WTC11 (cell line): ENCODE measurements at regions not wholly inside any gene's neighbourhood (a gene's known extent, or its start where the extent isn't known, plus 50 kb on each side); places are given as distances from the start of the nearest gene placed in this dataset.

Experiments
- ATAC-seq: fragments of 200-7000 bp; cut with Tn5 transposase; 2 replicates; pipeline ENCODE4 v1.10.0; 2021; ENCODE audit warnings: mild to moderate bottlenecking, moderate library complexity
- CTCF ChIA-PET: fragments of 300-600 bp; sonication (Branson Sonifier 250); formaldehyde crosslinking; loops from one replicate; lab custom pipeline; 2021; ENCODE audit warnings: antibody characterized with exemption; lab: Charles Lee
- POLR2A ChIA-PET: fragments of 350-600 bp; sonication (Branson Sonifier 250); formaldehyde crosslinking; loops from one replicate; lab custom pipeline; 2021; ENCODE audit warnings: antibody characterized with exemption; lab: Charles Lee
- DNase-seq: peaks from one replicate; pipeline ENCODE4 v3.0.0; 2021; ENCODE audit warnings: low spot score
- H3K27ac Mint-ChIP-seq: 2 replicates; pipeline ENCODE4 v1.8.0; 2021; ENCODE audit warnings: mixed read lengths
- H3K27me3 Mint-ChIP-seq: 2 replicates; pipeline ENCODE4 v1.8.0; 2021; ENCODE audit warnings: low read depth, mild to moderate bottlenecking, moderate library complexity, mixed read lengths
- H3K36me3 Mint-ChIP-seq: 2 replicates; pipeline ENCODE4 v1.8.0; 2021; ENCODE audit warnings: mixed read lengths
- H3K4me1 Mint-ChIP-seq: 2 replicates; pipeline ENCODE4 v1.8.0; 2022; ENCODE audit warnings: mixed read lengths
- H3K4me3 Mint-ChIP-seq: 2 replicates; pipeline ENCODE4 v1.8.0; 2021; ENCODE audit warnings: mild to moderate bottlenecking, moderate library complexity, mixed read lengths
- H3K9me3 Mint-ChIP-seq: 2 replicates; pipeline ENCODE4 v1.8.0; 2021; ENCODE audit warnings: mixed read lengths
- CREB1 ChIP-seq: sonication (generic); formaldehyde crosslinking; IDR thresholded peaks from 2 replicates; pipeline ENCODE4 v1.8.0; 2023; ENCODE audit warnings: mild to moderate bottlenecking, missing genetic modification reagents
- EMX1 ChIP-seq: fragments of 250-450 bp; sonication (Bioruptor Pico); IDR thresholded peaks from 2 replicates; pipeline ENCODE4 v1.8.0; 2021; ENCODE audit warnings: mild to moderate bottlenecking
- FOXP1 ChIP-seq: sonication (generic); formaldehyde crosslinking; IDR thresholded peaks from 2 replicates; pipeline ENCODE4 v1.8.0; 2022; ENCODE audit warnings: missing genetic modification reagents, mild to moderate bottlenecking, moderate library complexity, borderline replicate concordance
- KAT7 ChIP-seq: sonication (generic); formaldehyde crosslinking; IDR thresholded peaks from 2 replicates; pipeline ENCODE4 v1.8.1; 2023; ENCODE audit warnings: missing genetic modification reagents, mild to moderate bottlenecking, borderline replicate concordance
- NR2C2 ChIP-seq: sonication (generic); formaldehyde crosslinking; IDR thresholded peaks from 2 replicates; pipeline ENCODE4 v1.8.0; 2022; ENCODE audit warnings: mild to moderate bottlenecking, missing genetic modification reagents
- PRRX2 ChIP-seq: fragments of 250-450 bp; sonication (Bioruptor Pico); IDR thresholded peaks from 2 replicates; pipeline ENCODE4 v1.8.0; 2021; ENCODE audit warnings: mild to moderate bottlenecking
- RORB ChIP-seq: fragments of 250-450 bp; sonication (Bioruptor Pico); IDR thresholded peaks from 2 replicates; pipeline ENCODE4 v1.9.0; 2021; ENCODE audit warnings: mild to moderate bottlenecking
- ZNF121 ChIP-seq: sonication (generic); formaldehyde crosslinking; IDR thresholded peaks from 2 replicates; pipeline ENCODE4 v1.8.0; 2023; ENCODE audit warnings: missing genetic modification reagents
- ZNF232 ChIP-seq: sonication (generic); formaldehyde crosslinking; IDR thresholded peaks from 2 replicates; pipeline ENCODE4 v1.8.0; 2022; ENCODE audit warnings: mild to moderate bottlenecking, missing genetic modification reagents
- ZNF671 ChIP-seq: fragments of 250-450 bp; sonication (Bioruptor Pico); IDR thresholded peaks from 2 replicates; pipeline ENCODE4 v1.8.0; 2021; ENCODE audit warnings: mild to moderate bottlenecking
- TF ChIP-seq, protein P1 (sequence below): fragments of 250-450 bp; sonication (Bioruptor Pico); IDR thresholded peaks from 2 replicates; pipeline ENCODE4 v2.1.2; 2022; ENCODE audit warnings: mild to moderate bottlenecking, moderate library complexity
- TF ChIP-seq, protein P2 (sequence below): sonication (generic); formaldehyde crosslinking; IDR thresholded peaks from 2 replicates; pipeline ENCODE4 v1.8.1; 2022; ENCODE audit warnings: mild to moderate bottlenecking, moderate library complexity, missing genetic modification reagents
- TF ChIP-seq, protein P3 (sequence below): sonication (generic); formaldehyde crosslinking; IDR thresholded peaks from 2 replicates; pipeline ENCODE4 v1.8.1; 2022; ENCODE audit warnings: low read depth, missing genetic modification reagents, borderline replicate concordance
- TF ChIP-seq, protein P4 (sequence below): sonication (generic); formaldehyde crosslinking; IDR thresholded peaks from 2 replicates; pipeline ENCODE4 v1.8.1; 2022; ENCODE audit warnings: mild to moderate bottlenecking, missing genetic modification reagents, moderate library complexity, borderline replicate concordance
- TF ChIP-seq, protein P5 (sequence below): sonication (generic); formaldehyde crosslinking; IDR thresholded peaks from 2 replicates; pipeline ENCODE4 v1.8.0; 2023; ENCODE audit warnings: missing genetic modification reagents, mild to moderate bottlenecking, borderline replicate concordance

DNA sequence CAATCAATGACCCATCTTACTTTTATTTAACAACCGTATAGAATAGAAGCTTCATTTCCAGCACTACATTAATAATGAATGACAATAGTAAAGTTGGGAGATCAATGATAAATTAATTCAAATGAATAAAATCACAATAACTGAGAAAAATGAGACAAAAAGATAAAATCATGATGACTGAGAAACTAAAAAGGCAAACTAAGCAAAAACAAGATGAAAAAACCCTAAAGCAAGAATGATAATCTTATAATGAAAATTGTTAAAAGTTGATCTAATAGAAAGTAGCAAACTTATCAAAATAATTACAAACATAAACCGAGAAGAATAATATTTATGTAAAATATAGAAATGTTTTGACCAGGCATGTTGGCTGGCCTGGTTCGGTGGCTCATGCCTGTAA is 130.4 kb upstream of the INPP4B start (continued):
- TF ChIP-seq, protein P1, sequence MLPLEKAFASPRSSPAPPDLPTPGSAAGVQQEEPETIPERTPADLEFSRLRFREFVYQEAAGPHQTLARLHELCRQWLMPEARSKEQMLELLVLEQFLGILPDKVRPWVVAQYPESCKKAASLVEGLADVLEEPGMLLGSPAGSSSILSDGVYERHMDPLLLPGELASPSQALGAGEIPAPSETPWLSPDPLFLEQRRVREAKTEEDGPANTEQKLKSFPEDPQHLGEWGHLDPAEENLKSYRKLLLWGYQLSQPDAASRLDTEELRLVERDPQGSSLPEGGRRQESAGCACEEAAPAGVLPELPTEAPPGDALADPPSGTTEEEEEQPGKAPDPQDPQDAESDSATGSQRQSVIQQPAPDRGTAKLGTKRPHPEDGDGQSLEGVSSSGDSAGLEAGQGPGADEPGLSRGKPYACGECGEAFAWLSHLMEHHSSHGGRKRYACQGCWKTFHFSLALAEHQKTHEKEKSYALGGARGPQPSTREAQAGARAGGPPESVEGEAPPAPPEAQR (CRISPR knock-in tag) = no peak
- TF ChIP-seq ZNF121 (CRISPR knock-in tag) = no peak
- no peak for TF ChIP-seq ZNF671
- TF ChIP-seq, protein P2, sequence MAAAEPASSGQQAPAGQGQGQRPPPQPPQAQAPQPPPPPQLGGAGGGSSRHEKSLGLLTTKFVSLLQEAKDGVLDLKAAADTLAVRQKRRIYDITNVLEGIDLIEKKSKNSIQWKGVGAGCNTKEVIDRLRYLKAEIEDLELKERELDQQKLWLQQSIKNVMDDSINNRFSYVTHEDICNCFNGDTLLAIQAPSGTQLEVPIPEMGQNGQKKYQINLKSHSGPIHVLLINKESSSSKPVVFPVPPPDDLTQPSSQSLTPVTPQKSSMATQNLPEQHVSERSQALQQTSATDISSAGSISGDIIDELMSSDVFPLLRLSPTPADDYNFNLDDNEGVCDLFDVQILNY (CRISPR knock-in tag) = no peak
- TF ChIP-seq FOXP1 = no peak

DNA sequence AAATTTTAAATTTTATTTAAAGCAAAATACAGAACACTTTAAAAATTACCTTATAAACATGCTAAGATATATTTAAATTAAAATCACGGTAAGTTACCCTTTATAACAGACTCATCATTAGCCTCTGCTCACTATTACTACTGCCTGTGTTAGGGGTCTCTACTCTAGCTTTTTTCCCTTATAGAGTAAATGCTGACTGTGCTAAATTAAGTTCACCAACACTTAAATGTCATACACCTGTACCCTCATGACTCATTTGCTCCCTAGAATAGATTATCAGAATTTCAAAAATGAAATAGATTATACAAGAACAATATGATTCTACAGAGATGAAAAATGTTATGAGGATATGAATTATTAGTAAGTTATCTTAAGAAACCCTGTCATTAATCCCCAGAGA is 131.1 kb upstream of the INPP4B start:
- H3K9me3 Mint-ChIP-seq = no peaks in the 10 kb centered on the region
- DNase-seq (no peak), ATAC-seq (no peak)
- H3K4me3 Mint-ChIP-seq = no peak overlapping the region
- ChIA-PET POLR2A (no interaction called here), CTCF (no interaction called here)
- TF ChIP-seq EMX1 (CRISPR knock-in tag) = no peak
- TF ChIP-seq FOXP1 = no peak
- no peak for TF ChIP-seq PRRX2 (CRISPR knock-in tag)
- TF ChIP-seq, protein P3, sequence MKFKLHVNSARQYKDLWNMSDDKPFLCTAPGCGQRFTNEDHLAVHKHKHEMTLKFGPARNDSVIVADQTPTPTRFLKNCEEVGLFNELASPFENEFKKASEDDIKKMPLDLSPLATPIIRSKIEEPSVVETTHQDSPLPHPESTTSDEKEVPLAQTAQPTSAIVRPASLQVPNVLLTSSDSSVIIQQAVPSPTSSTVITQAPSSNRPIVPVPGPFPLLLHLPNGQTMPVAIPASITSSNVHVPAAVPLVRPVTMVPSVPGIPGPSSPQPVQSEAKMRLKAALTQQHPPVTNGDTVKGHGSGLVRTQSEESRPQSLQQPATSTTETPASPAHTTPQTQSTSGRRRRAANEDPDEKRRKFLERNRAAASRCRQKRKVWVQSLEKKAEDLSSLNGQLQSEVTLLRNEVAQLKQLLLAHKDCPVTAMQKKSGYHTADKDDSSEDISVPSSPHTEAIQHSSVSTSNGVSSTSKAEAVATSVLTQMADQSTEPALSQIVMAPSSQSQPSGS = no peak
- no peak for TF ChIP-seq KAT7 (CRISPR knock-in tag)
- TF ChIP-seq CREB1 = no peak
- no peak for TF ChIP-seq NR2C2 (CRISPR knock-in tag)
- TF ChIP-seq, protein P1 (CRISPR knock-in tag) = no peak
- TF ChIP-seq, protein P4, sequence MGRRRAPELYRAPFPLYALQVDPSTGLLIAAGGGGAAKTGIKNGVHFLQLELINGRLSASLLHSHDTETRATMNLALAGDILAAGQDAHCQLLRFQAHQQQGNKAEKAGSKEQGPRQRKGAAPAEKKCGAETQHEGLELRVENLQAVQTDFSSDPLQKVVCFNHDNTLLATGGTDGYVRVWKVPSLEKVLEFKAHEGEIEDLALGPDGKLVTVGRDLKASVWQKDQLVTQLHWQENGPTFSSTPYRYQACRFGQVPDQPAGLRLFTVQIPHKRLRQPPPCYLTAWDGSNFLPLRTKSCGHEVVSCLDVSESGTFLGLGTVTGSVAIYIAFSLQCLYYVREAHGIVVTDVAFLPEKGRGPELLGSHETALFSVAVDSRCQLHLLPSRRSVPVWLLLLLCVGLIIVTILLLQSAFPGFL (CRISPR knock-in tag) = no peak
- TF ChIP-seq, protein P5, sequence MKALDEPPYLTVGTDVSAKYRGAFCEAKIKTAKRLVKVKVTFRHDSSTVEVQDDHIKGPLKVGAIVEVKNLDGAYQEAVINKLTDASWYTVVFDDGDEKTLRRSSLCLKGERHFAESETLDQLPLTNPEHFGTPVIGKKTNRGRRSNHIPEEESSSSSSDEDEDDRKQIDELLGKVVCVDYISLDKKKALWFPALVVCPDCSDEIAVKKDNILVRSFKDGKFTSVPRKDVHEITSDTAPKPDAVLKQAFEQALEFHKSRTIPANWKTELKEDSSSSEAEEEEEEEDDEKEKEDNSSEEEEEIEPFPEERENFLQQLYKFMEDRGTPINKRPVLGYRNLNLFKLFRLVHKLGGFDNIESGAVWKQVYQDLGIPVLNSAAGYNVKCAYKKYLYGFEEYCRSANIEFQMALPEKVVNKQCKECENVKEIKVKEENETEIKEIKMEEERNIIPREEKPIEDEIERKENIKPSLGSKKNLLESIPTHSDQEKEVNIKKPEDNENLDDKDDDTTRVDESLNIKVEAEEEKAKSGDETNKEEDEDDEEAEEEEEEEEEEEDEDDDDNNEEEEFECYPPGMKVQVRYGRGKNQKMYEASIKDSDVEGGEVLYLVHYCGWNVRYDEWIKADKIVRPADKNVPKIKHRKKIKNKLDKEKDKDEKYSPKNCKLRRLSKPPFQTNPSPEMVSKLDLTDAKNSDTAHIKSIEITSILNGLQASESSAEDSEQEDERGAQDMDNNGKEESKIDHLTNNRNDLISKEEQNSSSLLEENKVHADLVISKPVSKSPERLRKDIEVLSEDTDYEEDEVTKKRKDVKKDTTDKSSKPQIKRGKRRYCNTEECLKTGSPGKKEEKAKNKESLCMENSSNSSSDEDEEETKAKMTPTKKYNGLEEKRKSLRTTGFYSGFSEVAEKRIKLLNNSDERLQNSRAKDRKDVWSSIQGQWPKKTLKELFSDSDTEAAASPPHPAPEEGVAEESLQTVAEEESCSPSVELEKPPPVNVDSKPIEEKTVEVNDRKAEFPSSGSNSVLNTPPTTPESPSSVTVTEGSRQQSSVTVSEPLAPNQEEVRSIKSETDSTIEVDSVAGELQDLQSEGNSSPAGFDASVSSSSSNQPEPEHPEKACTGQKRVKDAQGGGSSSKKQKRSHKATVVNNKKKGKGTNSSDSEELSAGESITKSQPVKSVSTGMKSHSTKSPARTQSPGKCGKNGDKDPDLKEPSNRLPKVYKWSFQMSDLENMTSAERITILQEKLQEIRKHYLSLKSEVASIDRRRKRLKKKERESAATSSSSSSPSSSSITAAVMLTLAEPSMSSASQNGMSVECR = no peak
- TF ChIP-seq ZNF232 (CRISPR knock-in tag) = no peak
- TF ChIP-seq RORB = no peak
- H3K27me3 Mint-ChIP-seq = no peaks in the 10 kb centered on the region
- H3K36me3 Mint-ChIP-seq = no peaks in the 10 kb centered on the region
- no peaks in the 10 kb centered on the region for H3K4me1 Mint-ChIP-seq
- H3K27ac Mint-ChIP-seq = no peak overlapping the region
